ENCODE measurements at regions not wholly inside any gene's neighbourhood (a gene's known extent, or its start where the extent isn't known, plus 50 kb on each side); places are given as distances from the start of the nearest gene placed in this dataset.

DNA sequence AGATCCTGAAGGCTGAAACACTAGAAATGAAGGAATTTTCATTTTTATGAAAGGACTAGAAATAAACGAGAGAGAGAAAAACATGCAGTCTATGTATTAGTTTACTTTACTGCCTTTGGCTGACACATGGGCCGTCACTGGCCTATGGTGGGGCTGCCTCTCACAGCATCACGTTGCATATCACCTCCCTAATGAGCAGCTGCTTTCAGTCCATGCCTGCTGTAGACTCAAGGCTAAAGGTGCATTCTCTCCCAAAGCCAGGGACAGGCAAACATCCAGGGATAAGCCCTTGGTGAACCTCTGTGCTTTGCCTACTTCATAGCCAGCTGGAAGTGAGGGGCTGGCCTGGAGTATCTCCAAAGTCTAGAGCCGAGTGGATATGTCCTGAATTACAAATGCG lies 359.4 kb downstream of the GPAM start:
- TF ChIP-seq, protein P1, sequence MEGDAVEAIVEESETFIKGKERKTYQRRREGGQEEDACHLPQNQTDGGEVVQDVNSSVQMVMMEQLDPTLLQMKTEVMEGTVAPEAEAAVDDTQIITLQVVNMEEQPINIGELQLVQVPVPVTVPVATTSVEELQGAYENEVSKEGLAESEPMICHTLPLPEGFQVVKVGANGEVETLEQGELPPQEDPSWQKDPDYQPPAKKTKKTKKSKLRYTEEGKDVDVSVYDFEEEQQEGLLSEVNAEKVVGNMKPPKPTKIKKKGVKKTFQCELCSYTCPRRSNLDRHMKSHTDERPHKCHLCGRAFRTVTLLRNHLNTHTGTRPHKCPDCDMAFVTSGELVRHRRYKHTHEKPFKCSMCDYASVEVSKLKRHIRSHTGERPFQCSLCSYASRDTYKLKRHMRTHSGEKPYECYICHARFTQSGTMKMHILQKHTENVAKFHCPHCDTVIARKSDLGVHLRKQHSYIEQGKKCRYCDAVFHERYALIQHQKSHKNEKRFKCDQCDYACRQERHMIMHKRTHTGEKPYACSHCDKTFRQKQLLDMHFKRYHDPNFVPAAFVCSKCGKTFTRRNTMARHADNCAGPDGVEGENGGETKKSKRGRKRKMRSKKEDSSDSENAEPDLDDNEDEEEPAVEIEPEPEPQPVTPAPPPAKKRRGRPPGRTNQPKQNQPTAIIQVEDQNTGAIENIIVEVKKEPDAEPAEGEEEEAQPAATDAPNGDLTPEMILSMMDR (IDR thresholded peaks at IDR 0.05): no peak
- TF ChIP-seq POLR2A (IDR thresholded peaks at IDR 0.05): no peak
